WTC11 (cell line): ENCODE measurements at regions not wholly inside any gene's neighbourhood (a gene's known extent, or its start where the extent isn't known, plus 50 kb on each side); places are given as distances from the start of the nearest gene placed in this dataset.

Experiments
- ATAC-seq: fragments of 200-7000 bp; cut with Tn5 transposase; 2 replicates; pipeline ENCODE4 v1.10.0; 2021; ENCODE audit warnings: mild to moderate bottlenecking, moderate library complexity
- CTCF ChIA-PET: fragments of 300-600 bp; sonication (Branson Sonifier 250); formaldehyde crosslinking; loops from one replicate; lab custom pipeline; 2021; ENCODE audit warnings: antibody characterized with exemption; lab: Charles Lee
- POLR2A ChIA-PET: fragments of 350-600 bp; sonication (Branson Sonifier 250); formaldehyde crosslinking; loops from one replicate; lab custom pipeline; 2021; ENCODE audit warnings: antibody characterized with exemption; lab: Charles Lee
- DNase-seq: peaks from one replicate; pipeline ENCODE4 v3.0.0; 2021; ENCODE audit warnings: low spot score
- H3K27ac Mint-ChIP-seq: 2 replicates; pipeline ENCODE4 v1.8.0; 2021; ENCODE audit warnings: mixed read lengths
- H3K27me3 Mint-ChIP-seq: 2 replicates; pipeline ENCODE4 v1.8.0; 2021; ENCODE audit warnings: low read depth, mild to moderate bottlenecking, moderate library complexity, mixed read lengths
- H3K36me3 Mint-ChIP-seq: 2 replicates; pipeline ENCODE4 v1.8.0; 2021; ENCODE audit warnings: mixed read lengths
- H3K4me1 Mint-ChIP-seq: 2 replicates; pipeline ENCODE4 v1.8.0; 2022; ENCODE audit warnings: mixed read lengths
- H3K4me3 Mint-ChIP-seq: 2 replicates; pipeline ENCODE4 v1.8.0; 2021; ENCODE audit warnings: mild to moderate bottlenecking, moderate library complexity, mixed read lengths
- H3K9me3 Mint-ChIP-seq: 2 replicates; pipeline ENCODE4 v1.8.0; 2021; ENCODE audit warnings: mixed read lengths
- ESRRA ChIP-seq: sonication (generic); formaldehyde crosslinking; IDR thresholded peaks from 2 replicates; pipeline ENCODE4 v1.8.1; 2022; ENCODE audit warnings: mild to moderate bottlenecking, missing genetic modification reagents, borderline replicate concordance
- FOXJ3 ChIP-seq: sonication (generic); formaldehyde crosslinking; IDR thresholded peaks from 2 replicates; pipeline ENCODE4 v1.9.0; 2021; ENCODE audit warnings: missing genetic modification reagents, mild to moderate bottlenecking, borderline replicate concordance
- FOXP4 ChIP-seq: sonication (generic); formaldehyde crosslinking; IDR thresholded peaks from 2 replicates; pipeline ENCODE4 v1.8.0; 2022; ENCODE audit warnings: mild to moderate bottlenecking, missing genetic modification reagents
- GRHL2 ChIP-seq: fragments of 250-450 bp; sonication (Bioruptor Pico); IDR thresholded peaks from 2 replicates; pipeline ENCODE4 v1.8.0; 2022; ENCODE audit warnings: mild to moderate bottlenecking, moderate library complexity; ENCODE audit not compliant: insufficient replicate concordance, severe bottlenecking
- JUN ChIP-seq: sonication (generic); formaldehyde crosslinking; IDR thresholded peaks from 2 replicates; pipeline ENCODE4 v1.8.0; 2023; ENCODE audit warnings: mild to moderate bottlenecking, missing genetic modification reagents
- MYBL2 ChIP-seq: sonication (generic); formaldehyde crosslinking; IDR thresholded peaks from 2 replicates; pipeline ENCODE4 v1.8.1; 2023; ENCODE audit warnings: mild to moderate bottlenecking, moderate library complexity, missing genetic modification reagents
- NR2C2 ChIP-seq: sonication (generic); formaldehyde crosslinking; IDR thresholded peaks from 2 replicates; pipeline ENCODE4 v1.8.0; 2022; ENCODE audit warnings: mild to moderate bottlenecking, missing genetic modification reagents
- SOX15 ChIP-seq: fragments of 250-450 bp; sonication (Bioruptor Pico); IDR thresholded peaks from 2 replicates; pipeline ENCODE4 v1.9.0; 2021; ENCODE audit warnings: mild to moderate bottlenecking
- SP1 ChIP-seq: sonication (generic); formaldehyde crosslinking; conservative IDR thresholded peaks from 2 replicates; pipeline ENCODE4 v1.8.1; 2022; ENCODE audit warnings: missing genetic modification reagents
- STAT6 ChIP-seq: sonication (generic); formaldehyde crosslinking; conservative IDR thresholded peaks from 2 replicates; pipeline ENCODE4 v1.8.1; 2023; ENCODE audit warnings: mild to moderate bottlenecking, low read depth, missing genetic modification reagents, moderate library complexity
- TEAD1 ChIP-seq: sonication (generic); formaldehyde crosslinking; IDR thresholded peaks from 2 replicates; pipeline ENCODE4 v1.8.0; 2022; ENCODE audit warnings: mild to moderate bottlenecking, missing genetic modification reagents
- ZNF281 ChIP-seq: sonication (generic); formaldehyde crosslinking; IDR thresholded peaks from 2 replicates; pipeline ENCODE4 v1.8.0; 2023; ENCODE audit warnings: mild to moderate bottlenecking, missing genetic modification reagents
- ZNF317 ChIP-seq: sonication (generic); formaldehyde crosslinking; IDR thresholded peaks from 2 replicates; pipeline ENCODE4 v1.8.1; 2023; ENCODE audit warnings: low read depth, mild to moderate bottlenecking, moderate library complexity, missing genetic modification reagents, borderline replicate concordance
- TF ChIP-seq, protein P1 (sequence below): sonication (generic); formaldehyde crosslinking; IDR thresholded peaks from 2 replicates; pipeline ENCODE4 v1.8.1; 2023; ENCODE audit warnings: mild to moderate bottlenecking, missing genetic modification reagents
- TF ChIP-seq, protein P2 (sequence below): fragments of 200-600 bp; IDR thresholded peaks from 2 replicates; pipeline ENCODE4 v1.8.0; 2022; ENCODE audit warnings: antibody characterized with exemption
- TF ChIP-seq, protein P3 (sequence below): sonication (generic); formaldehyde crosslinking; IDR thresholded peaks from 2 replicates; pipeline ENCODE4 v1.8.1; 2022; ENCODE audit warnings: low read depth, mild to moderate bottlenecking, moderate library complexity, missing genetic modification reagents, borderline replicate concordance

GRCh38 chr2:217724471-217724870 lies 278.3 kb downstream of the TNS1 start (continued):
- TF ChIP-seq ZNF281 (no peak), FOXJ3 (no peak), SOX15 (CRISPR knock-in tag) (no peak), ZNF317 (CRISPR knock-in tag) (no peak)
- TF ChIP-seq, protein P1, sequence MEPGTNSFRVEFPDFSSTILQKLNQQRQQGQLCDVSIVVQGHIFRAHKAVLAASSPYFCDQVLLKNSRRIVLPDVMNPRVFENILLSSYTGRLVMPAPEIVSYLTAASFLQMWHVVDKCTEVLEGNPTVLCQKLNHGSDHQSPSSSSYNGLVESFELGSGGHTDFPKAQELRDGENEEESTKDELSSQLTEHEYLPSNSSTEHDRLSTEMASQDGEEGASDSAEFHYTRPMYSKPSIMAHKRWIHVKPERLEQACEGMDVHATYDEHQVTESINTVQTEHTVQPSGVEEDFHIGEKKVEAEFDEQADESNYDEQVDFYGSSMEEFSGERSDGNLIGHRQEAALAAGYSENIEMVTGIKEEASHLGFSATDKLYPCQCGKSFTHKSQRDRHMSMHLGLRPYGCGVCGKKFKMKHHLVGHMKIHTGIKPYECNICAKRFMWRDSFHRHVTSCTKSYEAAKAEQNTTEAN (CRISPR knock-in tag), result no peak

DNA sequence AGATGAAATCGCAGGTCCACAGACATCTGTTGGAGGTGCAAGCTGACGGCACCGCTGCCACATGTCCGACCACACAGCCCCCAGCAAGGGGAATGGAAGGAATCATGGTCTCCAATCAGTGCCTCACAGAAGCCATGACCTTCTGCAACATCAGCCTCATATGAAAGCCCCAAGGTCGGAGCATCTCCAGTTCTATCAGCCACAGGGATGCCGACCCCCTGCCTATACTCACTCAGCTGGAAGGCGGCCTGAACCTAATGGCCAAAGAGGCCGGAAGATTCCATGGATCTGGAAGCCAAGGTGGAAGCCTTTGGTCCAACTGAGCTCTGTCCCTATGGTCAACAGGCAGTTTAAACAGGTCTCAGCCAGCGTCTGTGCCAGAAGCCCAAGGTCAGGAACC lies 278.8 kb downstream of the TNS1 start:
- Mint-ChIP-seq H3K9me3 (peaks cover 18% of the 10 kb centered on the region), H3K36me3 (no peaks in the 10 kb centered on the region), H3K4me1 (no peaks in the 10 kb centered on the region), H3K27ac (no peak overlapping the region), H3K27me3 (no peaks in the 10 kb centered on the region), H3K4me3 (no peak overlapping the region)
- no peak for DNase-seq
- CTCF ChIA-PET, result interaction anchor here (1.0 to 2.7 kb wide), 4 partner anchors 9 to 73 kb away, joined by 3 to 14 read pairs (median 4); no protein-coding TSS in a partner anchor
- POLR2A ChIA-PET, result interaction anchor here (0.9 kb wide), 1 partner anchor 8 kb away, joined by 3 read pairs; no protein-coding TSS in a partner anchor
- ATAC-seq, result no peak
- TF ChIP-seq TEAD1 (no peak), FOXP4 (CRISPR knock-in tag) (no peak), ESRRA (no peak), SP1 (CRISPR knock-in tag) (no peak), NR2C2 (CRISPR knock-in tag) (no peak)

DNA sequence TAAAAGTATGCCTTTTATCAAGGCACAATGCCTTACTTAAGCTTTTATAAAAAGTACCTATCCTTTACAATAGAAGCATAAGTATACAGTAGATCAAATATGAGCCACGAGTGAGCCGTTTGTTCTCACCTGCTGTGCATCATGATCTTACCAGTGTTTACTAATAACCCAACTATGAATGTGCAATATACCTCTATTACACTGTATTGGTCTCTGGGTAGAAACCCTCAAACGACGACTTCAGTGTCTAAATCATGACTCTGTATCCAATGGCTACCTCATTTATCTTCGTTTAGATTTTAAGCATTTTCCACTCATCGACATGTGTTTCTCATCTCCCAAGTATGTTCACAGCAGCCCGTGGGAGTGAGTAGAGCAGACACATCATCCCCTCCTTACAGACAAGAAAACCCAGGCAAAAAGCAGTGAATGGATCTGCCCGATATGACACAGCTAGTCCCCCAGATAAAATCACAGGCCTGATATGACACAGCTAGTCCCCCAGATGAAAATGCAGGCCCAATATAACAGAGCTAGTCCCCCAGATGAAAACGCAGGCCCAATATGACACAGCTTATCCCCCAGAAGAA lies 279.8 kb downstream of the TNS1 start:
- Mint-ChIP-seq H3K27me3 (no peaks in the 10 kb centered on the region; the same call in 1 of the 2 replicates), H3K36me3 (no peaks in the 10 kb centered on the region), H3K9me3 (peaks cover 18% of the 10 kb centered on the region), H3K4me3 (no peak overlapping the region), H3K27ac (no peak overlapping the region), H3K4me1 (no peaks in the 10 kb centered on the region)
- DNase-seq (no peak), ATAC-seq (no peak)
- ChIA-PET POLR2A (interaction anchor here (0.7 to 0.9 kb wide), 2 partner anchors 9 to 851 kb away, joined by 3 to 6 read pairs; no protein-coding TSS in a partner anchor), CTCF (interaction anchor here (0.7 to 2.7 kb wide), 5 partner anchors 10 to 566 kb away, joined by 3 to 14 read pairs (median 5); no protein-coding TSS in a partner anchor)
- no peak for TF ChIP-seq GRHL2
- TF ChIP-seq FOXP4 (CRISPR knock-in tag), result no peak
- TF ChIP-seq JUN (CRISPR knock-in tag), result no peak
- no peak for TF ChIP-seq STAT6
- TF ChIP-seq, protein P2, sequence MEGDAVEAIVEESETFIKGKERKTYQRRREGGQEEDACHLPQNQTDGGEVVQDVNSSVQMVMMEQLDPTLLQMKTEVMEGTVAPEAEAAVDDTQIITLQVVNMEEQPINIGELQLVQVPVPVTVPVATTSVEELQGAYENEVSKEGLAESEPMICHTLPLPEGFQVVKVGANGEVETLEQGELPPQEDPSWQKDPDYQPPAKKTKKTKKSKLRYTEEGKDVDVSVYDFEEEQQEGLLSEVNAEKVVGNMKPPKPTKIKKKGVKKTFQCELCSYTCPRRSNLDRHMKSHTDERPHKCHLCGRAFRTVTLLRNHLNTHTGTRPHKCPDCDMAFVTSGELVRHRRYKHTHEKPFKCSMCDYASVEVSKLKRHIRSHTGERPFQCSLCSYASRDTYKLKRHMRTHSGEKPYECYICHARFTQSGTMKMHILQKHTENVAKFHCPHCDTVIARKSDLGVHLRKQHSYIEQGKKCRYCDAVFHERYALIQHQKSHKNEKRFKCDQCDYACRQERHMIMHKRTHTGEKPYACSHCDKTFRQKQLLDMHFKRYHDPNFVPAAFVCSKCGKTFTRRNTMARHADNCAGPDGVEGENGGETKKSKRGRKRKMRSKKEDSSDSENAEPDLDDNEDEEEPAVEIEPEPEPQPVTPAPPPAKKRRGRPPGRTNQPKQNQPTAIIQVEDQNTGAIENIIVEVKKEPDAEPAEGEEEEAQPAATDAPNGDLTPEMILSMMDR, result no peak
- TF ChIP-seq, protein P3, sequence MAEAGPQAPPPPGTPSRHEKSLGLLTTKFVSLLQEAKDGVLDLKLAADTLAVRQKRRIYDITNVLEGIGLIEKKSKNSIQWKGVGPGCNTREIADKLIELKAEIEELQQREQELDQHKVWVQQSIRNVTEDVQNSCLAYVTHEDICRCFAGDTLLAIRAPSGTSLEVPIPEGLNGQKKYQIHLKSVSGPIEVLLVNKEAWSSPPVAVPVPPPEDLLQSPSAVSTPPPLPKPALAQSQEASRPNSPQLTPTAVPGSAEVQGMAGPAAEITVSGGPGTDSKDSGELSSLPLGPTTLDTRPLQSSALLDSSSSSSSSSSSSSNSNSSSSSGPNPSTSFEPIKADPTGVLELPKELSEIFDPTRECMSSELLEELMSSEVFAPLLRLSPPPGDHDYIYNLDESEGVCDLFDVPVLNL, result no peak
- no peak for TF ChIP-seq MYBL2 (CRISPR knock-in tag)
